A673 (cell line): ENCODE measurements at regions not wholly inside any gene's neighbourhood (a gene's known extent, or its start where the extent isn't known, plus 50 kb on each side); places are given as distances from the start of the nearest gene placed in this dataset.

ENCODE experiments used
- EZH2 ChIP-seq: fragments of 200-600 bp; sonication (generic); IDR thresholded peaks from 2 replicates; pipeline ENCODE4 v1.6.1; 2017; ENCODE audit warnings: borderline replicate concordance, low read depth, mild to moderate bottlenecking, mixed read lengths, antibody characterized with exemption, low read length; ENCODE audit not compliant: poor library complexity, severe bottlenecking
- TF ChIP-seq, protein P1 (sequence below): fragments of 300-800, 200-600 bp; sonication (generic); conservative IDR thresholded peaks from 2 replicates; pipeline ENCODE4 v1.5.1; 2017; ENCODE audit warnings: low read depth, mild to moderate bottlenecking, antibody characterized with exemption, low read length, moderate library complexity, mixed read lengths

DNA sequence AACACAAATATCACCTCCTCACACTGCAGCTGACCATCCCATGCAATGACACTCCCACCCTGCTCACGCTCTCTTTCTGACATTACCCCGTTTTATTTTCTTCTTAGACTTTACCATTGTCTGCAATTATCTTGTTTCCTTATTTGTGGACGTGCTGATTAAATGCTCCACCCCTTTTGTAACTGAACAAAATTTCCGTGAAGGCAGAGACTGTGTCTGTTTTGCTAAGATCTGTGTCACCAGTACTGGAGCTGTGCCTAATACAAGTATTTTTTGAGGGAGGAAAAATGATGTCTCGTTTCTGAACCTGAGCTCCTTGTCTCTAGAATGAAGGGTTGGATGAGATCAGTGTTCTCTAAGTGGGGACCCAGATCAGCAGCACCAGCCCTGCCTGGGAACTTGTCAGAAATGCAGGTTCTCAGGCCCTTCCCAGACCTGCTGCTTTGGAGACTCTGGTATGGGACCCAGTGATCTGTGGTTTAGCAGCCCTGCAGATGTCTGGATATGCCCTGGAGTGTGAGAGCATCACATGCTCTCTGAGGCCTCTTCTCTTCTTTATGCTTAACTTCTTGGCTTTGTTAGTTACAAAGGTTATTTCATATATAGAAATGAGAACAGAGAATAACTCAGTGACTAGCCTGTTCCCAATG, 181.7 kb upstream of the GAS1 start:
- TF ChIP-seq, protein P1, sequence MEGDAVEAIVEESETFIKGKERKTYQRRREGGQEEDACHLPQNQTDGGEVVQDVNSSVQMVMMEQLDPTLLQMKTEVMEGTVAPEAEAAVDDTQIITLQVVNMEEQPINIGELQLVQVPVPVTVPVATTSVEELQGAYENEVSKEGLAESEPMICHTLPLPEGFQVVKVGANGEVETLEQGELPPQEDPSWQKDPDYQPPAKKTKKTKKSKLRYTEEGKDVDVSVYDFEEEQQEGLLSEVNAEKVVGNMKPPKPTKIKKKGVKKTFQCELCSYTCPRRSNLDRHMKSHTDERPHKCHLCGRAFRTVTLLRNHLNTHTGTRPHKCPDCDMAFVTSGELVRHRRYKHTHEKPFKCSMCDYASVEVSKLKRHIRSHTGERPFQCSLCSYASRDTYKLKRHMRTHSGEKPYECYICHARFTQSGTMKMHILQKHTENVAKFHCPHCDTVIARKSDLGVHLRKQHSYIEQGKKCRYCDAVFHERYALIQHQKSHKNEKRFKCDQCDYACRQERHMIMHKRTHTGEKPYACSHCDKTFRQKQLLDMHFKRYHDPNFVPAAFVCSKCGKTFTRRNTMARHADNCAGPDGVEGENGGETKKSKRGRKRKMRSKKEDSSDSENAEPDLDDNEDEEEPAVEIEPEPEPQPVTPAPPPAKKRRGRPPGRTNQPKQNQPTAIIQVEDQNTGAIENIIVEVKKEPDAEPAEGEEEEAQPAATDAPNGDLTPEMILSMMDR: no peak
- no peak for TF ChIP-seq EZH2
